Sigmoid colon (tissue), 3 donors: ENCODE measurements at regions not wholly inside any gene's neighbourhood (a gene's known extent, or its start where the extent isn't known, plus 50 kb on each side); places are given as distances from the start of the nearest gene placed in this dataset.

Source experiments
- POLR2A ChIP-seq, 2 donors: fragments of 450-650 bp; IDR thresholded peaks; one replicate each; pipeline ENCODE4 v1.6.1; 2016; ENCODE audit warnings: antibody characterized with exemption in 2 of 2, mild to moderate bottlenecking in 2 of 2, moderate library complexity in 2 of 2
- TF ChIP-seq, protein P1 (sequence below), 4 experiments: fragments of 450-650 bp in 3 of 4; fragments of 200-600 bp in 1 of 4; IDR thresholded peaks; one replicate each; pipeline ENCODE4 v1.5.1; 2016 to 2019; ENCODE audit warnings: antibody characterized with exemption in 4 of 4, mild to moderate bottlenecking in 3 of 4, moderate library complexity in 2 of 4

DNA sequence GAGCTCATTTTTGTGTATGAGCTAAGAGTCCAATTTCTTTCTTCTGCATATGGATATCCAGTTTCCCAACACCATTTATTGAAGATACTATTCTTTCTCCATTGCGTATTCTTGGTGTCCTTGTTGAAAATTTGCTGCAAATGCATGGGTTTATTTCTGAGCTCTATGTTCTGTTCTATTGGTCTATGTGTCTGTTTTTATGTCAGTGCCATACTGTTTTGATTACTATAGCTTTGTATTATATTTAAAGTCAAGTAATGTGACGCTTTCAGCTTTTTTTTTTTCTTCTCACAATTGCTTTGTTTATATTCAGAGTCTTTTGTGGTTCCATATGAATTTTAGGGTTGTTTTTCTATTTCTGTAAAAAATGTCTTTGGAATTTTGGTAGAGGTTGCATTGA is 247.1 kb upstream of the TBX3 start:
- TF ChIP-seq POLR2A (IDR thresholded peaks at IDR 0.05) = no peak
- TF ChIP-seq, protein P1, sequence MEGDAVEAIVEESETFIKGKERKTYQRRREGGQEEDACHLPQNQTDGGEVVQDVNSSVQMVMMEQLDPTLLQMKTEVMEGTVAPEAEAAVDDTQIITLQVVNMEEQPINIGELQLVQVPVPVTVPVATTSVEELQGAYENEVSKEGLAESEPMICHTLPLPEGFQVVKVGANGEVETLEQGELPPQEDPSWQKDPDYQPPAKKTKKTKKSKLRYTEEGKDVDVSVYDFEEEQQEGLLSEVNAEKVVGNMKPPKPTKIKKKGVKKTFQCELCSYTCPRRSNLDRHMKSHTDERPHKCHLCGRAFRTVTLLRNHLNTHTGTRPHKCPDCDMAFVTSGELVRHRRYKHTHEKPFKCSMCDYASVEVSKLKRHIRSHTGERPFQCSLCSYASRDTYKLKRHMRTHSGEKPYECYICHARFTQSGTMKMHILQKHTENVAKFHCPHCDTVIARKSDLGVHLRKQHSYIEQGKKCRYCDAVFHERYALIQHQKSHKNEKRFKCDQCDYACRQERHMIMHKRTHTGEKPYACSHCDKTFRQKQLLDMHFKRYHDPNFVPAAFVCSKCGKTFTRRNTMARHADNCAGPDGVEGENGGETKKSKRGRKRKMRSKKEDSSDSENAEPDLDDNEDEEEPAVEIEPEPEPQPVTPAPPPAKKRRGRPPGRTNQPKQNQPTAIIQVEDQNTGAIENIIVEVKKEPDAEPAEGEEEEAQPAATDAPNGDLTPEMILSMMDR (IDR thresholded peaks at IDR 0.05) = no peak
